ENCODE measurements at regions not wholly inside any gene's neighbourhood (a gene's known extent, or its start where the extent isn't known, plus 50 kb on each side); places are given as distances from the start of the nearest gene placed in this dataset.

DNA sequence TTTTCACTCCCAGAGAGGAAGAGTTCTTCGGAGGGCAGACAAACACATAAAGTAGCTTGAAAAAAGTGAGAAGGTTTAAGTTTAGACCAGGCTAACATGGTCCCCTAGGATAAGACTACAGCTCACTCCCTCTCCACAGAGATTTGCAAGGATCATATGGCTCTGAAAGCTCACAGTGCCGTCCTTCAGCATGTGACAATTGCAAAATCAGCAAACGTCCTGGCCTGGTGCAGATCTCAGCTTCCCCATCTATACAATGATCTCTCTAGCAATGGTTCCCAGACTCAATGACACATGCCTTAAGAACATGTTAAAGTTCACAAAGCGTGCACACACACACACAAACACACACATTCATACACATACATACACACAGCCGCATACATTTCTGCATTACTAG is 327.6 kb downstream of the ACTL7B start:
- H3K27me3 ChIP-seq, result no peaks in the 10 kb centered on the region
- H3K27ac ChIP-seq, result no peak overlapping the region
- TF ChIP-seq CTCF (IDR thresholded peaks at IDR 0.05), result no peak
- H3K9me3 ChIP-seq, result no peaks in the 10 kb centered on the region
- no peaks in the 10 kb centered on the region for H3K4me1 ChIP-seq
- no peak overlapping the region for H3K4me3 ChIP-seq
- intact Hi-C loops (cut with DNase I; ENCODE audit: low total_unique reads), result no loop called here
- no peaks in the 10 kb centered on the region for H3K36me3 ChIP-seq
- no peak for DNase-seq

- no peak for TF ChIP-seq CTCF (IDR thresholded peaks at IDR 0.05)
Measured at GRCh38 chr9:108526518-108526917, 329.3 kb downstream of the ACTL7B start.

GRCh38 chr9:108525186-108525585 is 330.6 kb downstream of the ACTL7B start:
- intact Hi-C loops (cut with DNase I; ENCODE audit: low total_unique reads), result no loop called here
- Histone ChIP-seq H3K4me3 (no peak overlapping the region), H3K4me1 (peaks cover 0 to 6% (median 3%) of the 10 kb centered on the region in 4 donors), H3K27me3 (no peaks in the 10 kb centered on the region), H3K27ac (no peak overlapping the region), H3K36me3 (no peaks in the 10 kb centered on the region), H3K9me3 (no peaks in the 10 kb centered on the region)
- no peak for DNase-seq
- no peak for TF ChIP-seq CTCF (IDR thresholded peaks at IDR 0.05)

More at GRCh38 chr9:108526518-108526917, 329.3 kb downstream of the ACTL7B start:
- no peak for DNase-seq
- Histone ChIP-seq H3K27me3 (no peaks in the 10 kb centered on the region), H3K36me3 (no peaks in the 10 kb centered on the region), H3K27ac (no peak overlapping the region), H3K9me3 (no peaks in the 10 kb centered on the region), H3K4me1 (no peaks in the 10 kb centered on the region), H3K4me3 (no peak overlapping the region)
- intact Hi-C loops (cut with DNase I; ENCODE audit: low total_unique reads), result no loop called here

GRCh38 chr9:108521063-108521590 is 334.7 kb downstream of the ACTL7B start:
- intact Hi-C loops (cut with DNase I; ENCODE audit: low total_unique reads), result no loop called here
- Histone ChIP-seq H3K4me3 (no peak overlapping the region), H3K36me3 (no peaks in the 10 kb centered on the region), H3K4me1 (peaks cover 0 to 6% (median 3%) of the 10 kb centered on the region in 4 donors), H3K27me3 (no peaks in the 10 kb centered on the region), H3K9me3 (no peaks in the 10 kb centered on the region), H3K27ac (no peak overlapping the region)
- TF ChIP-seq CTCF (IDR thresholded peaks at IDR 0.05), result no peak
- no peak for DNase-seq

DNA sequence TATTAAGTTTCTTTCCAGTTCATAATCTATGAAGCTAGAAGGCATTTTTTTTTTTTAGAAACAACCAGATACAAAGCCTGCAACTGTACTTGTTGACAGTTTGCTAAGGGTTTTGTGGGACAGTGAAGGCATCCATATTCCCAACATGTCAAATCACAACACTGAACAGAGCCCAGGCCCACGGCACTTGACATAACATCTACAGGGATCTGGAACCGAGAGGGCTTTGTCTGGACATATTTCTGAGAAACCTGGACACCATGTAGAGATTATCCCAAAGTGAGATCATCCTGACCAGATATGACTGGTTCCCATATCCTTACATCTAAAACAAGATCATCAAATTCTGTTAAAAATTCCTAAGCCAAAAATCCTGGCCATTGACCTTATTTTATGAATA is 336.3 kb downstream of the ACTL7B start:
- no peak for DNase-seq
- no peak overlapping the region for H3K4me3 ChIP-seq
- H3K36me3 ChIP-seq, result no peaks in the 10 kb centered on the region
- intact Hi-C loops (cut with DNase I; ENCODE audit: low total_unique reads), result no loop called here
- TF ChIP-seq CTCF (IDR thresholded peaks at IDR 0.05), result no peak
- no peaks in the 10 kb centered on the region for H3K9me3 ChIP-seq
- no peaks in the 10 kb centered on the region for H3K27me3 ChIP-seq
- H3K27ac ChIP-seq, result no peak overlapping the region
- peaks cover 0 to 6% (median 3%) of the 10 kb centered on the region in 4 donors for H3K4me1 ChIP-seq
